HG03575 (cell line): ENCODE measurements at regions not wholly inside any gene's neighbourhood (a gene's known extent, or its start where the extent isn't known, plus 50 kb on each side); places are given as distances from the start of the nearest gene placed in this dataset.

Source experiments
- ATAC-seq: cut with Tn5 transposase; IDR thresholded peaks from one replicate; pipeline ENCODE4 v1.9.1; 2021; ENCODE audit not compliant: unreplicated experiment, insufficient number of reproducible peaks, low FRiP score; ENCODE audit errors: extremely low read depth

DNA sequence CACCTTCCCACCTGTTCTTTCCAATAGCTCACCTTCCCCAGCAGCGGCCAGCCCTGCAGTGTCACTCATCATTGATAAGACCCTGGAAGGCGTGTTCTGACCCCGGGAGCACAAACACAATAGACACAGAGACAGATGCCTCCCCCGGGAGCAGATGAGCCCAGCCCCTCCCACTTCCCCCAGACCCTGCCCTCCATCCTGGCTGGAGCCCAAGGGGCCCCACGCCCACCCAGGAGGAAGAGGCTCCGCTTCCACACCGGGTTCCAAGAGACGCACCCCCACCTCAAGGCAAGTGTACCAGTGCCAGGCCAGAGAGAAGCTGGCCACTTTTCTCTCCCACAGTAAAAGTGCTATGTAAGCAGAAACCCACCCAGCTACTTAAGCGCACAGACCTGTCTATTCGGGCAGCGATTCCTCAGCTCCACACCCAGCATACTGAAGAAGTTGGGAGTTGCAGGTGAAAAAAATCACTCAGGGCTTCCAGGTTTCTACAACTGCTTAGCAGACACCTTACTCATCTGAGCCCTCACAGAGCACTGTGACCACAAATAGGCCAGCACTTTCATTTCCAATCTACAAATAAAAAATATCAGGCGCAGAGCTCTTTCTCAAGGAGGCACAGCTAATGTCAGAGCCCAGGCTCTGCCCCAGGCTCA, 93.4 kb upstream of the NXT1 start:
- ATAC-seq = no peak

DNA sequence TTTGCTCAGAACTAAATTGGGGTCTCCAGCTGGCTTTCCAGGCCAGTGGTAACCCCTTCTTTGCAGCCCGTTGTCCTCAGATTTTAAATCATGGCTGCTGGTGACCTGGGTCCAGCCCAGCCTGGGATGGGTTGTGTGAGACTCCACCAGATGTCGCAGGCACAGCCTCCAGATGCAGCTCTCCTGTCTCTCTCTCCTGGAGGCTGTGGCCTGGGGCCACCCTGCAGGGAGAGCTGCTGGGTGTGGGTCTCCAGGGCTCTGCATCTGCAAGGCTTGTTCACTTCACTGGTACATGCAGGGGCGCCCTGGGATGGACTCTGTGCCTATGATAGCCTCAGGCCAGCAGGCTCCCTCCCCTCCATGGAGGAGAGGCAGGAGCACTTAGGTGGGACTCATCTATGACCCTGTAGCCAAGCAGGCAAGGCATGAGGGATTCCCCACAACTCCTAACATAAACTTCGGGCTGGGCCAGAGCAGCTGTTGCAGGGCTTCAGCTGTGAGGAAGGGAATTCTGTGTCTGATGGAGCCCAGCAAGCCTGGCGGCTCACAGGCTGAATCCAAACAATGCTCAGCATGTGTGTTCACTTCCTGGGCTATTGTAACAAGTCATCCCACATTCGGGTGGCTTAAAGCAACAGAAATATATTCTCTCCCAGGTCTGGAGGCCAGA, 94.7 kb upstream of the NXT1 start:
- no peak for ATAC-seq

DNA sequence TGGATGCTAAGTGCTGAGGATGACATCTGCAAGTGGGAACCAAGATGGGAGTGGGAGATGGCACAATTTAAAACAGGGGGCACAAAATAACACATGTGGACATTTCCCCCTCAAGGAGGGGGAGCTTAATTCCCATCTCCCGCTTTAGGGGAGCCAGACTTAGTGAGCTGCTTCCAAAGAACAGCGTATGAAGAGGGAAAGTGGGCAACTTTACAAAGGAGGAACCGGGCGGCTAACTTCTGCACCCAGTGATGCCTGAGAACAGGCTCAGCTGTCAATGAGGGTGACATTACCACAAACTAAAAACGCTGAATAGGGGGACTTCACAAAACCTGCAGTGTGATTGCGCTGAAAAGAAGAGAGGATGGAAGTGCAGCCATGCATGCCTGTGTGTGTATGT, 95.5 kb upstream of the NXT1 start:
- no peak for ATAC-seq

DNA sequence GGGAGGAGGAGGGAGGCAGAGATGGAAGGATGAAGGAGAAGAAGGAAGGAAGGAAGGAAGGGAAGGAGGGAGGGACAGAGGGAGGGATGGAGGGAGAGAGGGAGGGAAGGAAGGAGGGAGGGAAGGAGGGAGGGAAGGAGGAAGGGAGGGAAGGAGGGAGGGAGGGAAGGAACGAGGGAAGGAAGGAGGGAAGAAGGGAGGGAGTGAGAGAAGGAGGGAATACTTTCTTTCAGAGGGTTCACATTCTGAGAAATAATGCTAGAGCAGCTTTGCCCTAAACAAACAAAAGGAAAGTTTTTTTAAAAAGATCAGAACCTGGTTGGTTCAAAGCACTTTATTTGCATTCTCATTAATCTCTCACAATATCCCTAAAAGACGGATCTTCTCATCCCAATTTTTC, 96.1 kb upstream of the NXT1 start:
- ATAC-seq = no peak

DNA sequence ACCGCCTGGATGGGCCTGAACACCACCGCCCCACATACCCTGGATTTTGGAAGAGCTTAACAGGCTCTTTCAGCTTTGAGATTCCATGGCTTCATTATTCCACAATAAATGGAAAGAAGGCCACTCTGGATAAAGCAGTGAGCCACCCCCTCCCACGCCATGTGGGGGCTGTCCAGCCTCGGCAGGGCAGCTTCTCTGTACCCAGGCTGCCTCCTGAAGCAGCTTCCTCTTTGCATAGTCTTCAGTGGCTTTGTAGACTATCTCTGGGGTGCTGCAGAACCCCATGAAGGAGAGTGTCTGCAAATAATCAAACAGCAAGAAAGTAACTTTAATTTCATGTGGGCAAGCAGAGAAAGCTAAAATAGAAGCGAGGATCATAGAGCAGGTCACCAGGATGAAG, 96.6 kb upstream of the NXT1 start:
- no peak for ATAC-seq

DNA sequence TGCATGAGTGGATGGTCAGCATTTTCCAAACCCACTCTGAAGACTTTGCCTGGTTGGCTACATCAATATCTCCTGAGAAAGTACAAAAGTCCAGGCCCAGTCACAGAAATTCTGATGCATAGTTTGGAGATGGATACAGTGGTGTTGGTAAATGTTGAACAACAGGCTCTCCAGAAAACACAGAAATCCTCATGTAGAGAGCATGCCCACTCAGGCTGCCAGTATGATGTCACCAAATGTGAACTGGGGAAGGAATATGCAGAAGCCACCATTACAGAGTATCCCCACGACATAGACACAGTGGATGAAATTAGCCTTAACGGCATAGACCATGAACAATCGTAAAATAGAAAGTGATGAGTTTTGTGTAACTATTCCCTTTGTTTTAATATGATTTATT, 97.1 kb upstream of the NXT1 start:
- ATAC-seq = no peak

DNA sequence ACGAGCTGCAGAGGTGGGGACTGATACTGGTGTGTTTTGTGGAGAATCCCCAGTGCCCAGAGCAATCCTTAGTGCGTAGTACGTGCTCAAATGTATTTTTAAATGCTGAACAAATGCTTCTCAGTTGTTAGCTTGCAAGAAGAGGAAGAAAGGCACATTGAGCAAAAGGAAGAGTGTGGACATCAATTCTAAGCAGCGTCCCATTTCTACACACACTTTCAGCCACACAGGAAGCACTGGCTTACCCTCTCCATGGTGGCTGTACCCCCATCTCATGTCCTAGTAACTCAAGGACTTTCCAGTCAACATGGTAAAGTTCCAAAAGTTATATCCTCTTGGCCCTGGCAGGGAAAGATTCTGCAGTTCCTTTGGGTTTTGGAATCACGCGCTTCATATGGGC, 98.8 kb upstream of the NXT1 start:
- no peak for ATAC-seq

DNA sequence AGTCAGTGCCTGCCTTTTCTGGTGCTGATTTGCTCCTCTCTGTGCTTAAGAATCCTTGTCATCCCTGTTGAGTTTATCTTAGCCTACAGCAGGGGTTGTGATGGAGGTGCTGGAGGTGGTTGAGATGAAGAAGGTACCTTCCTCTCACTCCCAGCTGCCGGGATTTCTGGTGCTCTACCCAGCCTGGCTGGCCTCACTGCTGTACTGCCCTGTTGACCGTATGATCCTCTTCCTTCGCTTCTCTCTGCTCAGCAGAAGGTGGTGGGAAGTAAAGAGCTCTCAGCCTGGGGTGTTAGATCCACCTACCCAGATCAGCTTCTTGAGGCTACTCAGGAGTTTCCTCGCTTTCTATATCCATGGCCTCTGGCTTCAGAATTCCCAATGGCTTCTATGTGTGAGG, 101.0 kb upstream of the NXT1 start:
- ATAC-seq = no peak

DNA sequence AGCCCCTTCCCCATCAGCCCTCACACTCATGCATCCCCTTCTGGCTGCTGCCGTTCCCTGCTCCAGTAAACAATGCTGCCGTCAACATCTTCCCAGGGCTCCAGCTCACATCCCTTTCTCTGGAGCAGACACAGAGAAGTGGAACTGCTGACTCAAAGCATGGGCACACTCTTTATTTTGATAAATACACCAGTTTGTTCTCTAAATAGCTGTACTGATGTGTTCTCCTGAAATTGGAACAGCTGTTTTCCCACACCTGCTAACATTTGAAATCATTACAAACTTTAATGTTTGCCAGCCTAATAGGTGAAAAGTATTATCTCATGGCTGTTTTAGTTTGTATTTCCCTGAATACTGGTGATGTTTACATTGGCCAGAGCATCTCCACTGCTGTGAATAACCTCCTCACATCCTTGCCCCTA, 102.1 kb upstream of the NXT1 start:
- ATAC-seq = no peak

DNA sequence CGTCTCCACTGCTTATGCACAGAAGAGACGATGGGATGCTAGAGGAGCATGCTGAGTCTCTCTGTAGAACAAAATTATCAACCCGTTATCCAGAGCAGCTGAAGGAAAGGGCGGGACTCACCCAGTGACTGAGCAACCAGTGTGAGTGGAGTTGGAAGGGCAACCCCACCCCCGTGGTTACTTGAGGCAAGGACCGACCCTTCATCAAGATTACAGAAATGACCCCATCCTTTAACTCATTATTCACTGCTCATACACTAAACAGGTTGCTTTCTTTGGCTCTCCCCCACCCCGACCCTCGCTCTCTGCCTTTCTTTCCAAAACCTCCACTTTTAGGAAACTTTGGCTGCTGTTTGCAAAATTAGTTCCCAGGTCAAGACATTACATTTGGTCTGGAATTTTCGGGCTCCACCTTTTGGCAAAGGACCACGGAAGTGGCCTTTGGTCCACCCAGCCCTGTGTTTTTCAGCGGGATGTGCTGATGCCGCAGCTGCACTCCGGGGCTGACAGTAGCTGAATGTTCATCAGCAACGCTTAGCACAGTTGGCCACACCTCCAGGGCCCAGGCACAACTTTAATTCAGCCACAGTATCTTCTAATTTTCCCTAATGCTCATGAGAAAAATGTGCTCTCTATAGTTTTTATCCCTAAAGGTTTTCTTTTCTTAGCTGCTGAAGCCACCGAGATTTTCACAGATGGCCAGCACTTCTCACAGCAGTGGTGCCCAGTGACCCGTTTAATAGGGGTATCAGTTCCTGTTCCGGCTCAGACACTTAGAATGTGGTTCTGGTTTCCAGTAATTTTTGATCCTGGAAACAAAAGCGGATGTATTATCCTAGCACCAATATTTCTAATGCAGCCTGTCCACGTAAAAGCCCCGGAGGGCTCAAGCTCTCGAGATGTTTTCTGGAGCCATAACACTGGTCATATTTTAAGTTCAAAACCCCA, 103.6 kb upstream of the NXT1 start:
- ATAC-seq = no peak

DNA sequence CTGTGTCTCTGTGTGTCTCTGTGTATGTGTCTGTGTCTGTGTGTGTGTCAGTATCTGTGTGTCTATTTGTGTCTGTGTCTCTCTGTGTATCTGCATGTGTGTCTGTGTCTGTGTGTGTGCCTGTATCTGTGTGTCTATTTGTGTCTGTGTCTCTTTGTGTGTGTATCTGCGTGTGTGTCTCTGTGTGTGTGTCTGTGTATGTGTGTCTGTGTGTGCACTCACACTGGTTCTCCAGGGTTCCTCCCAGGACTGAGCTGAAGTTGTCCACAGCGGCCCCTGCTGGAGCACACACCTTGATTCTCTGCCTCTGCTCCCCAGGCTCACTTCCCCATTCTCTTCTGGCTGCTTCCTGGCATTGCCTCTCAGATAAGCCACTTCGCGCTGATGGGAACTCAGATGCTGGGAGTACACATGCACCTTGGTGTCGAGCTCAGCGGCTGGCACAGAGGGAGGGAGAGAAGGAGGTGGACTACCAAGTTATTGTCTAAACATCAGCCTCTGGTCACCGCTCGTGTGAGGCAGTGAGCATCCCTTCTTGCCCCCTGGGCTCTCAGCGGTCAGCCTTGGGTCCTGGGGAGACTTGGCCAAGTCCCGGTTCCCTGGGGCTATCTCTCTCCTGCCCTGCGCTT, 104.9 kb upstream of the NXT1 start:
- no peak for ATAC-seq

DNA sequence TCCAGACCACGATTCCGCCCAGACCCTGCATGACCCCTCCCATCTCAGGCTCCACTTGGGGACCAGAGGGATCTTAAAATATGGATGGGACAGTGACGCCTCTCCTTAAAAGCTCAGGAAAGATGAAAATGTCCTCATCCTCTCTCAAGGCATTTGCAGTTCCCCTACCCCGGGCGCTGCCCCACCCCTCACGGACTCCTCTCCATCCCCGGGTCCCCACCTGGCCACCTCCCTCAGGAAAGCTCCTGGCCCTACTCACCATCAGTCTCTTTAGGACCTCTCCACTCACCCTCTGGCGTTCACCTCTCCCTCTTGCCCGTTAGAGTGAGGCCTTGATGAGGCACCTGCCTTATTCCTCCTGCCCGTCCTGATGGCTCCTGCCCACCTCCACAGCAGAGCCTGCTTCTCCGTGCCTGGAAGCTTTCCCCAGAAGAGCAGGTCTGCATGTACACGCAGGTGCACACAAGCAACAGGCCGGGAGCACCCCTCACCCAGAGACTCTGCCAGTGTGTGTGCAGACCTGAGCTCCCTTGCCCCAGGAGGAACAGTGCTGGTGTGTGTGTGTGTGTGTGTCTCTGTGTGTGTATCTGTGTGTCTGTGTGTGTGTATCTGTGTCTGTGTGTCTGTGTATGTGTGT, 105.6 kb upstream of the NXT1 start:
- ATAC-seq = no peak

DNA sequence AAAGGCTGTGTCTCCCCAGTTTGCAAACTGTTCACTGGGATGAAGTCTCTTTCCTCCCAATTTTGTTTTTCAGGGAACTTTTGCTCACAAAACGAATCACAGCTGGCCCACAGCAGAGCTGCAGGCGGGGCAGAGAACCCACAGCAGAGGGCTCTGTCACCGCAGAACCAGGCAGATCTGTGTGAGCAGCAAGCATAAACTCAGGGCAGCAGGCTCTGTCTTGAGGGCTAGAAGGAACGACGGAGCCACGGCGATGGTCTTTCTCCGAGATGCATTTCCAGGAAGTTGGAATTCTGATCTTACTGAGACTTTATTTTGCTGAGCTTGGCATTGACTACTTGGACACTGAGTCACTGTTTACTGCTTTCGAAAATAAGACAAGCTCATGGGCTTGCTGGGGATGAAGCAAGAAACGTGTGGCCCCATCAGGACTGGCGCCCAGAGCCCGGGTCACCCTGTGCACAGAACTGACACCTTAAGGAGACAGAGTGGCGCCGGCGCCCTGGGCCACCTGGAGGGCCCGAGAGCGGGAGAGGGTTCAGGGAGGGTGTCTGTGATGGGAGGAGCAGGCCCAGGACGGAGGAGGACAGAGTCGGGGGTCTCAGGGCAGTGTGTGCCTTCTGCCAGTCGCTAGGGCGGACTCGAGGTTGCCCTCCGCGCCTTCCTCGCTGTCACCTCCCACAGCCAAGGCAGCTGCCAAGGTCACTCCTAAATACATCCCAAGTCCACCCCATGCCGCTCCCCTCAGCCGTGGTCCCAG, 106.3 kb upstream of the NXT1 start:
- no peak for ATAC-seq

DNA sequence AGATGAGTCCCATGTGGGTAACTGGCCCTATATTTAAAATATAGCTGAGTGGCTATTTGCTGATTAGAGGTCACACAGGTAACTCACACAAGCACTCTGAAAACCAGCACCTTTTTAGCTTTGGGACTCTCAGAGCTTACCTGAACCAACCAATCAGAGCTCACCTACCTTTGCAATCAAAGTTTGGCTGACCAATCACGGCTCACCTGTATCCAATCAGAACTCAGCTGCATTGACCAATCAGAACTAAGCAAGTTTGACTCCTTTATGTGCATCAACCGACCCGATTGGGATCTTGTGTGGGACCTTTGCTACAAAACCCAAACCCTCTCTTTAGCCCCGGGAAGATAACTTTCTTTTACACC, 106.8 kb upstream of the NXT1 start:
- no peak for ATAC-seq

DNA sequence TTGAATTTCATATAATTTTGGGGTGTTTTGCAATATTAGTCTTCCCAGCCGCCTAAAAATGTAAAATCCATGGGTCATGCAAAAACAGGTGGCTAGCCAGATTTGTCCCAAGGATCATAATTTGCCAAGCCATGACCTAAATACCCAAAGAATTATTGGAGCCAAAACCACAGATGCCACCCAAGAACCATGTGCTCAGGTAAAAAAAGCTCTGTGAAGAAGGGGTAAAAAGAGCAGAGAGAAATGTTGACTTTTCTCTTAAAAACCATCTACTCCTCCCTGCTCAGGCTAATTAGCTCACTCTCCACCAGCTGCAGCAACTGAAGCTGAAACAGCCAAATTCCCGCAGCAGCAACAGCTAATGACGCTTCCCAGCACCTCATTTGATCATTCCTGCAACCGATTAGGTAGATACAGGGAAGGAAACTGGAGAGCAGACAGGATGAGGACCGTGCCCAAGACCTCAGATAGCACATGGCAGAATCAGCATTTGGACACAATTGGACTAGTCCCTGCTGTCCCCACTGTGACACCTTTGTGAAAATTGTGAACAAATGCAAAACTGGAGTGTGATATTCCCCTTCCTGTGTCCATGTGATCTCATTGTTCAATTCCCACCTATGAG, 107.9 kb upstream of the NXT1 start:
- ATAC-seq = no peak

DNA sequence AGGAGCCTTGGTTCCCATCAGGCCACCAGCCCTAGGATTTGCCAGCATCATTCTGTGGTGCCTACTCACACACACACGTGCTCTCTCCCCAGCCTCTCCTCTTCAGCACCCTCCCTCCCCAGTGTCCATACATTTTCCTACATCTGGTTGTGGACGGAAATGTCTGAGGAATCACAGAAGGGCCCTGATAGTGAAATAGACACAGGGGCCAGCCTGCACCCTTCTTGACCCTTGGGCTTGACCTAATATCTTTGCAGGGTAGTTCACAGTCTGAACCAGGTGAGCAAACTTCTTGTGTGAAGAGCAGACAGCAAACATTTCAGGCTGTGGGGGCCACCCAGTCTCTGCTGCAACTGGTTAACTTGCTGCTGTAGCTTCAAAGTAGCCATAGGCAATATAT, 108.5 kb upstream of the NXT1 start:
- ATAC-seq = no peak

DNA sequence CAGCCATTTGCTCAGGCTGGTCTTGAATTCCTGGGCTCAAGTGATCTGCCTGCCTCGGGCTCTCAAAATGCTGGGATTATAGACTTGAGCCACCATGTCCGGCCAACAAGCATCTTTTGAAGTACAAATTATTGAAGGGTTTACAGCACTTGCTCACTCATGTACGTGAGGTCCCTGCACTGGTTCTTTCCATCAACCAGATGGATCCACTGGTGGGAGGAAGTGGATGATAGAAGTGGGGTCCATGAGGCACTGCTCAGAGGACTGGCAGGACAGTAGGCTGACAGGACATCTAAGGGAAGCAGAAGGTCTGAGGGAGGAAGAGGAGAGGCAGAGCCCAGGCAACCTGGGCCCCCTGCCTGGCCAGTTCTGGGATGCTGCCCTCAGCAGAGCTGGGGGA, 109.2 kb upstream of the NXT1 start:
- ATAC-seq = no peak

DNA sequence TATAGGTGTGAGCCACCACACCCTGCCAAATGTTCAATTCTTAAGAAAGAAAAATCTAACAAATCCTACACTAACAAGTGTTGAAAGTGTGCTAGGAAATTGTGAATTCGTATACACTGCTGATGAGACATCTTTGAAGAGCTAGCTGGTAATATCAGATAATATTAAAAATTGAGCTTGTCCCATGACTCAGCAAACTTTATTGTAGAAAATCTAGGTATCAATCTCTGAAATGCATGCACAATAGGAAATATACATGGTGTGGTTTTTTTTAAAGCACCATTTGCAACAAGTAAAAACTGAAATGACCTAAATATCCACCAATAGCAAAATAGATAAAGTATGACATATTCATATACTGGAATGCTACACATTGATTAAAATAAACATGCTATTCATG, 110.1 kb upstream of the NXT1 start:
- no peak for ATAC-seq
